ENCODE measurements at regions not wholly inside any gene's neighbourhood (a gene's known extent, or its start where the extent isn't known, plus 50 kb on each side); places are given as distances from the start of the nearest gene placed in this dataset.

- TF ChIP-seq, protein P1, sequence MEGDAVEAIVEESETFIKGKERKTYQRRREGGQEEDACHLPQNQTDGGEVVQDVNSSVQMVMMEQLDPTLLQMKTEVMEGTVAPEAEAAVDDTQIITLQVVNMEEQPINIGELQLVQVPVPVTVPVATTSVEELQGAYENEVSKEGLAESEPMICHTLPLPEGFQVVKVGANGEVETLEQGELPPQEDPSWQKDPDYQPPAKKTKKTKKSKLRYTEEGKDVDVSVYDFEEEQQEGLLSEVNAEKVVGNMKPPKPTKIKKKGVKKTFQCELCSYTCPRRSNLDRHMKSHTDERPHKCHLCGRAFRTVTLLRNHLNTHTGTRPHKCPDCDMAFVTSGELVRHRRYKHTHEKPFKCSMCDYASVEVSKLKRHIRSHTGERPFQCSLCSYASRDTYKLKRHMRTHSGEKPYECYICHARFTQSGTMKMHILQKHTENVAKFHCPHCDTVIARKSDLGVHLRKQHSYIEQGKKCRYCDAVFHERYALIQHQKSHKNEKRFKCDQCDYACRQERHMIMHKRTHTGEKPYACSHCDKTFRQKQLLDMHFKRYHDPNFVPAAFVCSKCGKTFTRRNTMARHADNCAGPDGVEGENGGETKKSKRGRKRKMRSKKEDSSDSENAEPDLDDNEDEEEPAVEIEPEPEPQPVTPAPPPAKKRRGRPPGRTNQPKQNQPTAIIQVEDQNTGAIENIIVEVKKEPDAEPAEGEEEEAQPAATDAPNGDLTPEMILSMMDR (IDR thresholded peaks at IDR 0.05; ENCODE audit: control extremely low read depth in 1 of 3, insufficient read depth in 1 of 3, low read depth in 1 of 3, low read length in 3 of 3), result no peak
- TF ChIP-seq RXRA (IDR thresholded peaks at IDR 0.05; ENCODE audit: insufficient read depth, low read depth, low read length), result no peak
- no peak for TF ChIP-seq GABPA (IDR thresholded peaks at IDR 0.05; ENCODE audit: borderline replicate concordance, insufficient read depth, low read length)
- TF ChIP-seq EZH2 (IDR thresholded peaks at IDR 0.05; ENCODE audit: low read depth, low read length, severe bottlenecking), result no peak
- TF ChIP-seq JUND (IDR thresholded peaks at IDR 0.05; ENCODE audit: low read length), result no peak
- no peak for TF ChIP-seq POLR2AphosphoS5 (IDR thresholded peaks at IDR 0.05; ENCODE audit: low read depth, low read length)
- TF ChIP-seq JUN (IDR thresholded peaks at IDR 0.05; ENCODE audit: low read depth, low read length), result no peak
- TF ChIP-seq SP4 (IDR thresholded peaks at IDR 0.05; ENCODE audit: low read length), result no peak
- TF ChIP-seq RBBP5 (IDR thresholded peaks at IDR 0.05; ENCODE audit: borderline replicate concordance, low read depth, low read length), result no peak
- TF ChIP-seq SP1 (IDR thresholded peaks at IDR 0.05; ENCODE audit: low read depth, low read length), result no peak
- TF ChIP-seq EP300 (IDR thresholded peaks at IDR 0.05; ENCODE audit: borderline replicate concordance in 1 of 2, low read depth in 2 of 2, low read length in 2 of 2), result no peak
- no peak for TF ChIP-seq YY1 (IDR thresholded peaks at IDR 0.05; ENCODE audit: low read depth, low read length)
- no peak for TF ChIP-seq ASH2L (IDR thresholded peaks at IDR 0.05; ENCODE audit: low read length)
Measured at GRCh38 chr15:47950447-47950846, 170.3 kb upstream of the SLC24A5 start.
